SJSA1 (cell line): ENCODE measurements at regions not wholly inside any gene's neighbourhood (a gene's known extent, or its start where the extent isn't known, plus 50 kb on each side); places are given as distances from the start of the nearest gene placed in this dataset.
"Not testable (repeated sequence)": the region's sequence is repeated elsewhere in the genome, so short reads cannot be mapped to it uniquely, and the experiment has no call there.

Experiments
- DNase-seq, 2 experiments: peaks; one replicate each; pipeline ENCODE4 v3.0.0-alpha.2; 2015 to 2020; ENCODE audit warnings: low spot score in 2 of 2, low read depth in 1 of 2
- H3K27ac ChIP-seq: fragments of 250-450 bp; sonication (Bioruptor Pico); 2 replicates; pipeline ENCODE4 v1.5.1; 2020; ENCODE audit warnings: mild to moderate bottlenecking, moderate library complexity
- H3K27me3 ChIP-seq: fragments of 250-450 bp; sonication (Bioruptor Pico); replicated peaks from 2 replicates; pipeline ENCODE4 v1.5.1; 2020; ENCODE audit warnings: mild to moderate bottlenecking, moderate library complexity
- H3K36me3 ChIP-seq: fragments of 250-450 bp; sonication (Bioruptor Pico); 2 replicates; pipeline ENCODE4 v1.5.1; 2020; ENCODE audit warnings: mild to moderate bottlenecking
- H3K4me1 ChIP-seq: fragments of 250-450 bp; sonication (Bioruptor Pico); replicated peaks from 2 replicates; pipeline ENCODE4 v1.6.1; 2021; ENCODE audit warnings: mild to moderate bottlenecking
- H3K4me3 ChIP-seq: fragments of 250-450 bp; sonication (Bioruptor Pico); 2 replicates; pipeline ENCODE4 v1.5.1; 2020; ENCODE audit warnings: mild to moderate bottlenecking
- H3K9me3 ChIP-seq: fragments of 250-450 bp; sonication (Bioruptor Pico); replicated peaks from 2 replicates; pipeline ENCODE4 v1.5.1; 2020; ENCODE audit warnings: mild to moderate bottlenecking

DNA sequence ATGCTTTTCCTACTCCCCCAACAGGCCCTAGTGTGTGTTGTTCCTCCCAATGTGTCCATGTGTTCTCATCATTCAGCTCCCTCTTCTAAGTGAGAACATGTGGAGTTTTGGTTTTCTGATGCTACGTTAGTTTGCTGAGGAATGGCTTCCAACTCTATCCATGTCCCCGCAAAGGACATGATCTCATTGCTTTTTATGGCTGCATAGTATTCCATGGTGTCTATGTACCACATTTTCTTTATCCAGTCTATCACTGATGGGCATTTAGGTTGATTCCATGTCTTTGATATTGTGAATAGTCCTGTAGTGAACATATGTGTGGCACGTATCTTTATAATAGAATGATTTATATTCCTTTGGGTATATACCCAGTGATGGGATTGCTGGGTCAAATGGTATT is 72.5 kb upstream of the CCNY start:
- not testable (repeated sequence) for DNase-seq, H3K27ac ChIP-seq, H3K9me3 ChIP-seq, H3K36me3 ChIP-seq, H3K27me3 ChIP-seq, H3K4me3 ChIP-seq
- H3K4me1 ChIP-seq: peaks cover 11% of the 10 kb centered on the region

DNA sequence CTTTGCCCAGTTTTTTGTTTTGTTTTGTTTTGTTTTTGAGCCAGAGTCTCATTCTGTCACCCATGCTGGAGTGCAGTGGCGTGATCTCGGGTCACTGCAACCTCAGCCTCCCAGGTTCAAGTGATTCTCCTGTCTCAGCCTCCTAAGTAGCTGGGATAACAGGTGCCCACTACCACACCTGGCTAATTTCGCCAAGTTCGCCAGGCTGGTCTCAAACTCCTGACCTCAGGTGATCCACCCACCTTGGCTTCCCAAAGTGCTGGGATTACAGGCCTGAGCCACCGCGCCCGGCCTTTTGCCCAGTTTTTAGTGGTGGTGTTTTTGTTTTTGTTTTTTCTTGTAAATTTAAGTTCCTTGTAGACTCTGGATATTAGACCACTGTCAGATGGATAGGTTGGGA is 71.7 kb upstream of the CCNY start:
- not testable (repeated sequence) for DNase-seq, H3K27ac ChIP-seq
- H3K4me1 ChIP-seq: peaks cover 11% of the 10 kb centered on the region

GRCh38 chr10:35265435-35265834 is 70.9 kb upstream of the CCNY start:
- Histone ChIP-seq H3K4me1 (peaks cover 9% of the 10 kb centered on the region), H3K4me3 (no peak overlapping the region), H3K9me3 (no peaks in the 10 kb centered on the region), H3K36me3 (no peaks in the 10 kb centered on the region), H3K27ac (no peak overlapping the region), H3K27me3 (no peaks in the 10 kb centered on the region)
- DNase-seq: no peak

More for the DNA sequence above, 71.7 kb upstream of the CCNY start:
- not testable (repeated sequence) for H3K27me3 ChIP-seq, H3K4me3 ChIP-seq, H3K36me3 ChIP-seq, H3K9me3 ChIP-seq

GRCh38 chr10:35268323-35268722 is 68.0 kb upstream of the CCNY start:
- Histone ChIP-seq H3K36me3 (no peaks in the 10 kb centered on the region), H3K4me3 (no peak overlapping the region), H3K4me1 (peaks cover 8% of the 10 kb centered on the region; the same call in 1 of the 2 replicates), H3K27ac (no peak overlapping the region), H3K27me3 (no peaks in the 10 kb centered on the region), H3K9me3 (no peaks in the 10 kb centered on the region)
- DNase-seq: no peak

DNA sequence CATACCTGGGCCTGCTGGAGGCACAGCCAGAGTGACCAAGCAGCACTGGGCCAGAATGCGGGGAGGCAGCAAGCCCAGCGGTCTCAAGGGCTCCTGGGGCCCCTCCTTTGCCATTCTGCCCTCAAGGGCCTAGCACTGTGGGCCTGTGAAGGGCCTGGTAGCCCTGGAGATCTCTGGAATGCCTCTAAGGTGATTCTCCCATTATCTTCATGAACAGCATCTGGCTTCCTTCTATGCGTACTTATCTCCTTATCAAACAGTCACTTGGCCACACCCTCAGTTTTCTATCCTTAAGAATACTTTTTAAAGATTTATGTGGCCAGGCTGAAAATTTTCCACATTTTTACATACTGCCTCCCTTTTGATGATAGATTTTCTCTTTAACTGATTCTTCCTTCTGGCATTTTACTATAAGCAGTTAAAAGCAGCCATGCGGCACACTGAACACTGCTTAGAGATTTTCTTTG is 67.5 kb upstream of the CCNY start:
- no peak for DNase-seq
- no peaks in the 10 kb centered on the region for H3K27me3 ChIP-seq
- no peaks in the 10 kb centered on the region for H3K36me3 ChIP-seq
- no peak overlapping the region for H3K27ac ChIP-seq
- H3K9me3 ChIP-seq: no peaks in the 10 kb centered on the region
- no peak overlapping the region for H3K4me3 ChIP-seq
- peaks cover 8% of the 10 kb centered on the region; the same call in 1 of the 2 replicates for H3K4me1 ChIP-seq

GRCh38 chr10:35270100-35270499 is 66.2 kb upstream of the CCNY start:
- Histone ChIP-seq H3K27ac (no peak overlapping the region), H3K27me3 (no peaks in the 10 kb centered on the region), H3K36me3 (no peaks in the 10 kb centered on the region), H3K4me3 (no peak overlapping the region), H3K4me1 (peaks cover 8% of the 10 kb centered on the region; the same call in 1 of the 2 replicates), H3K9me3 (no peaks in the 10 kb centered on the region)
- peak in 1 of 2 experiments; percentile 14 for DNase-seq

GRCh38 chr10:35271086-35271858 is 65.0 kb upstream of the CCNY start:
- Histone ChIP-seq H3K4me1 (peaks cover 8% of the 10 kb centered on the region; the same call in 1 of the 2 replicates), H3K36me3 (no peaks in the 10 kb centered on the region), H3K27me3 (no peaks in the 10 kb centered on the region), H3K4me3 (no peak overlapping the region), H3K9me3 (no peaks in the 10 kb centered on the region), H3K27ac (no peak overlapping the region)
- DNase-seq: peak in 1 of 2 experiments; percentile 4

GRCh38 chr10:35271859-35272165 is 64.5 kb upstream of the CCNY start:
- not testable (repeated sequence) for DNase-seq, H3K27ac ChIP-seq, H3K36me3 ChIP-seq, H3K9me3 ChIP-seq, H3K27me3 ChIP-seq, H3K4me1 ChIP-seq, H3K4me3 ChIP-seq

- not testable (repeated sequence) for H3K27me3 ChIP-seq, H3K36me3 ChIP-seq, H3K4me1 ChIP-seq, H3K4me3 ChIP-seq, H3K27ac ChIP-seq, H3K9me3 ChIP-seq, DNase-seq
Observed at GRCh38 chr10:35272401-35272800, 63.9 kb upstream of the CCNY start.

- not testable (repeated sequence) for DNase-seq, H3K4me3 ChIP-seq, H3K27me3 ChIP-seq, H3K27ac ChIP-seq, H3K9me3 ChIP-seq, H3K36me3 ChIP-seq, H3K4me1 ChIP-seq
Observed at GRCh38 chr10:35273994-35274393, 62.3 kb upstream of the CCNY start.

DNA sequence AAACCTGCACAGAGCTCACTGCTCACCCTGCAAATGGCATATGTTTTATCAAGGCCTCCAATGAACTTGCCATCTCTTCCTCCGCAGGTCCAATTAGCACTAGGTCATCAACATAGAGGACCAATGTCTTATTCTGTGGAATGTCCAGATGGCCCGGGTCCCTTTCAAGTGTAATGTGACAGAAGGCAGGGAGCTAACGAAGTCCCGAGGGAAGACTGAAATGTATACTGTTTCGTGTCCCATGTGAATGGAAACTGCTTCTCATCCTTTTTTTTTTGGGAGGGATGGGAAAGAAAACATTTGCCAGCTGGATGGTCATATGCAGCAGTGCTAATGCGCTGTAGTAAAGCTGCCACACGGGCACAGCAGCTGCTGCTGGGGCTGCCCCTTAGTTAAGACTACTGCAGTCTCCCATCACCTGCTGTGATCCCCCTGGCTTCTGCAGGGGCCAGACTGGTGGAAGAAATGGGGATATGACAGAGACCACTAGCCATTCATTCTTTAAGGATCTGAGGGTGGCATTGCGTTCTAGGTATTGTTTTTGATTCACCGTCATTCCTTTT is 61.7 kb upstream of the CCNY start:
- Histone ChIP-seq H3K27ac (no peak overlapping the region), H3K36me3 (no peaks in the 10 kb centered on the region), H3K4me1 (peaks cover 8% of the 10 kb centered on the region; the same call in 1 of the 2 replicates), H3K4me3 (no peak overlapping the region), H3K9me3 (no peaks in the 10 kb centered on the region), H3K27me3 (no peaks in the 10 kb centered on the region)
- DNase-seq: no peak

DNA sequence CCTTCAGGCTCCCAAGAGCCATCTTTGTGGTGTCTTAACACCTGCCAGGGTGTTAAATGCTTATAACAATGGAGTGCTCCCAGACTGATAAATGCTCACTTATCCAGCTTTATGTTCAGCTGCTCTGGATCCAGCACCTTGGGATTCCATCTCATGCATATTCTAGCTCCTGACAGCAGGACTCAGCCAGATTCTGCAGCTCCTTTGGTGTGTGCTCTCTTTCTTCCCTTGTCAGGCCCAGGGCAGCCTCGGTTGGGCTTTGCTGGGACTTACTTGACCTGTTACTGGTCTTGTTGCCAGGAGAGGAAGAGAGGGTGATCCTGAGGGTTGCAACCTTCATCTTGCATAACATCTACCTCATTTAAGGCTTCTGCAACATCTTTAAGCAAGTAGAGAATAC is 59.4 kb upstream of the CCNY start:
- no peak for DNase-seq
- no peaks in the 10 kb centered on the region for H3K9me3 ChIP-seq
- no peaks in the 10 kb centered on the region for H3K27me3 ChIP-seq

GRCh38 chr10:35280246-35280645 is 56.1 kb upstream of the CCNY start:
- H3K9me3 ChIP-seq, H3K4me1 ChIP-seq, H3K4me3 ChIP-seq, H3K27me3 ChIP-seq, H3K27ac ChIP-seq, H3K36me3 ChIP-seq, DNase-seq: not testable (repeated sequence)

More for the DNA sequence above, 59.4 kb upstream of the CCNY start:
- Histone ChIP-seq H3K4me3 (no peak overlapping the region), H3K36me3 (no peaks in the 10 kb centered on the region), H3K4me1 (no peaks in the 10 kb centered on the region), H3K27ac (no peak overlapping the region)
